ENCODE measurements at regions not wholly inside any gene's neighbourhood (a gene's known extent, or its start where the extent isn't known, plus 50 kb on each side); places are given as distances from the start of the nearest gene placed in this dataset.

GRCh38 chr4:160193787-160194186 is 1090.9 kb downstream of the RAPGEF2 start:
- Histone ChIP-seq H3K4me3 (replicated peaks in 1 of 2; ENCODE audit: low read depth in 1 of 2, low read length in 2 of 2) (no peak overlapping the region), H3K9me2 (ENCODE audit: insufficient read depth) (no peaks in the 10 kb centered on the region), H3K9me3 (ENCODE audit: control insufficient read depth in 1 of 2, insufficient read depth in 1 of 2, low read depth in 1 of 2, low read length in 2 of 2) (no peaks in the 10 kb centered on the region), H4K20me1 (ENCODE audit: insufficient read depth) (no peaks in the 10 kb centered on the region), H2AFZ (ENCODE audit: low read depth, low read length, poor library complexity, severe bottlenecking) (no peak overlapping the region), H3K4me1 (ENCODE audit: control insufficient read depth in 1 of 2, insufficient read depth in 2 of 2, low read length in 2 of 2) (no peaks in the 10 kb centered on the region), H3K27ac (ENCODE audit: low read depth, low read length) (no peak overlapping the region), H3K79me2 (ENCODE audit: insufficient read depth, low read length) (no peaks in the 10 kb centered on the region), H3K9ac (ENCODE audit: low read length) (no peak overlapping the region), H3K4me2 (ENCODE audit: low read length) (no peak overlapping the region), H3K36me3 (ENCODE audit: control insufficient read depth in 1 of 2, insufficient read depth in 2 of 2, low read length in 2 of 2) (no peaks in the 10 kb centered on the region), H3K27me3 (ENCODE audit: insufficient read depth, low read length) (no peaks in the 10 kb centered on the region)
- ChIA-PET RAD21 (ENCODE audit: low non-redundant PET in 1 of 2, low total read pairs in 2 of 2, uncharacterized antibody in 2 of 2, unreplicated experiment in 2 of 2) (no interaction called here), POLR2A (no interaction called here), CTCF (no interaction called here)
- intact Hi-C loops (cut with micrococcal nuclease), result no loop called here
- TF ChIP-seq EGR1 (IDR thresholded peaks at IDR 0.05; ENCODE audit: low read depth), result no peak
- TF ChIP-seq RAD21 (IDR thresholded peaks at IDR 0.05; ENCODE audit: low read depth), result 0 out of 2 replicates have a peak, but pooled peaks have one; percentile 22
- TF ChIP-seq POLR2A (IDR thresholded peaks at IDR 0.05; ENCODE audit: borderline replicate concordance, extremely low read depth, insufficient read depth, insufficient read length), result no peak
- TF ChIP-seq CTCF (IDR thresholded peaks at IDR 0.05 in 2 of 3, conservative IDR thresholded peaks at IDR 0.05 in 1 of 3; ENCODE audit: borderline replicate concordance in 1 of 3, insufficient read depth in 1 of 3, low read depth in 2 of 3, low read length in 2 of 3), result no peak
- no peak for DNase-seq (ENCODE audit: low read depth, low spot score)
- no TSS peak for BruUV-seq (replicated peaks)
- no peak for ATAC-seq

GRCh38 chr4:160194716-160195115 is 1091.8 kb downstream of the RAPGEF2 start:
- H3K9ac ChIP-seq (ENCODE audit: low read length), result no peak overlapping the region
- ChIA-PET RAD21 (ENCODE audit: low non-redundant PET in 1 of 2, low total read pairs in 2 of 2, uncharacterized antibody in 2 of 2, unreplicated experiment in 2 of 2) (no interaction called here), CTCF (no interaction called here), POLR2A (no interaction called here)
- intact Hi-C loops (cut with micrococcal nuclease), result no loop called here
- no TSS peak for BruUV-seq (replicated peaks)
- H3K4me2 ChIP-seq (ENCODE audit: low read length), result no peak overlapping the region
- no peaks in the 10 kb centered on the region for H3K9me3 ChIP-seq (ENCODE audit: control insufficient read depth in 1 of 2, insufficient read depth in 1 of 2, low read depth in 1 of 2, low read length in 2 of 2)
- H2AFZ ChIP-seq (ENCODE audit: low read depth, low read length, poor library complexity, severe bottlenecking), result no peak overlapping the region
- no peaks in the 10 kb centered on the region for H3K27me3 ChIP-seq (ENCODE audit: insufficient read depth, low read length)
- no peak overlapping the region for H3K27ac ChIP-seq (ENCODE audit: low read depth, low read length)
- H3K4me3 ChIP-seq (replicated peaks in 1 of 2; ENCODE audit: low read depth in 1 of 2, low read length in 2 of 2), result no peak overlapping the region
- H3K79me2 ChIP-seq (ENCODE audit: insufficient read depth, low read length), result no peaks in the 10 kb centered on the region
- no peaks in the 10 kb centered on the region for H3K4me1 ChIP-seq (ENCODE audit: control insufficient read depth in 1 of 2, insufficient read depth in 2 of 2, low read length in 2 of 2)
- no peaks in the 10 kb centered on the region for H3K36me3 ChIP-seq (ENCODE audit: control insufficient read depth in 1 of 2, insufficient read depth in 2 of 2, low read length in 2 of 2)
- ATAC-seq (no peak), DNase-seq (ENCODE audit: low read depth, low spot score) (no peak)
- no peak for TF ChIP-seq ELF1 (IDR thresholded peaks at IDR 0.05; ENCODE audit: borderline replicate concordance, low read depth)
- no peaks in the 10 kb centered on the region for H3K9me2 ChIP-seq (ENCODE audit: insufficient read depth)
- no peaks in the 10 kb centered on the region for H4K20me1 ChIP-seq (ENCODE audit: insufficient read depth)

Measured in HCT116 (cell line).